Sigmoid colon (tissue), 4 donors: ENCODE measurements at regions not wholly inside any gene's neighbourhood (a gene's known extent, or its start where the extent isn't known, plus 50 kb on each side); places are given as distances from the start of the nearest gene placed in this dataset.

Source experiments
- CTCF ChIP-seq, 4 experiments: fragments of 450-650 bp in 3 of 4; fragments of 200-600 bp in 1 of 4; IDR thresholded peaks; one replicate each; pipeline ENCODE4 v1.5.1; 2016 to 2019; ENCODE audit warnings: antibody characterized with exemption in 4 of 4, mild to moderate bottlenecking in 3 of 4, moderate library complexity in 2 of 4
- EP300 ChIP-seq, 4 donors: sonication (generic); formaldehyde crosslinking; IDR thresholded peaks; one replicate each; pipeline ENCODE4 v1.6.1; 2017; ENCODE audit warnings: antibody characterized with exemption in 4 of 4
- POLR2A ChIP-seq, 2 donors: fragments of 450-650 bp; IDR thresholded peaks; one replicate each; pipeline ENCODE4 v1.6.1; 2016; ENCODE audit warnings: antibody characterized with exemption in 2 of 2, mild to moderate bottlenecking in 2 of 2, moderate library complexity in 2 of 2
- POLR2AphosphoS5 ChIP-seq, 4 donors: sonication (generic); formaldehyde crosslinking; IDR thresholded peaks; one replicate each; pipeline ENCODE4 v1.6.1; 2017; ENCODE audit warnings: antibody characterized with exemption in 4 of 4

GRCh38 chr2:216298719-216299495, 73.4 kb downstream of the MARCHF4 start:
- TF ChIP-seq CTCF (IDR thresholded peaks at IDR 0.05) (no peak), POLR2AphosphoS5 (IDR thresholded peaks at IDR 0.05) (no peak), EP300 (IDR thresholded peaks at IDR 0.05) (no peak), POLR2A (IDR thresholded peaks at IDR 0.05) (no peak)
